22Rv1 (cell line): ENCODE measurements at regions not wholly inside any gene's neighbourhood (a gene's known extent, or its start where the extent isn't known, plus 50 kb on each side); places are given as distances from the start of the nearest gene placed in this dataset.
A peak's percentile ranks its signal among the peaks of the same experiment; 100 is the strongest.

ENCODE experiments used
- H3K27ac ChIP-seq: fragments of 450-650 bp; 2 replicates; pipeline ENCODE4 v1.5.1; 2017
- CTCF ChIP-seq: fragments of 450-650 bp; IDR thresholded peaks from 2 replicates; pipeline ENCODE4 v1.5.1; 2017; ENCODE audit warnings: mild to moderate bottlenecking
- ZFX ChIP-seq: fragments of 450-650 bp; IDR thresholded peaks from 2 replicates; pipeline ENCODE4 v1.6.1; 2017; ENCODE audit warnings: antibody characterized with exemption, borderline replicate concordance

GRCh38 chr6:91477688-91478087 is 890.8 kb upstream of the MAP3K7 start:
- TF ChIP-seq CTCF = no peak
- H3K27ac ChIP-seq = no peak overlapping the region

GRCh38 chr6:91476000-91476399 is 889.1 kb upstream of the MAP3K7 start:
- H3K27ac ChIP-seq = no peak overlapping the region
- no peak for TF ChIP-seq ZFX
- no peak for TF ChIP-seq CTCF

GRCh38 chr6:91465393-91465792 is 878.5 kb upstream of the MAP3K7 start:
- peak overlapping the region; percentile 68 for H3K27ac ChIP-seq
- TF ChIP-seq ZFX (no peak), CTCF (no peak)

- TF ChIP-seq ZFX = no peak
- TF ChIP-seq CTCF = no peak
- peak overlapping the region; percentile 68 for H3K27ac ChIP-seq
Observed at GRCh38 chr6:91464718-91465117, 877.8 kb upstream of the MAP3K7 start.

GRCh38 chr6:91464201-91464600 is 877.3 kb upstream of the MAP3K7 start:
- H3K27ac ChIP-seq = peak overlapping the region; percentile 68
- TF ChIP-seq CTCF = no peak
- TF ChIP-seq ZFX = no peak

- H3K27ac ChIP-seq = no peak overlapping the region
- TF ChIP-seq CTCF (no peak), ZFX (no peak)
Observed at GRCh38 chr6:91462241-91462640, 875.4 kb upstream of the MAP3K7 start.

GRCh38 chr6:91453224-91453878 is 866.5 kb upstream of the MAP3K7 start:
- no peak overlapping the region for H3K27ac ChIP-seq
- TF ChIP-seq CTCF (no peak), ZFX (no peak)
